ENCODE measurements at regions not wholly inside any gene's neighbourhood (a gene's known extent, or its start where the extent isn't known, plus 50 kb on each side); places are given as distances from the start of the nearest gene placed in this dataset.

- Histone ChIP-seq H3K36me3 (no peaks in the 10 kb centered on the region), H3K4me1 (no peaks in the 10 kb centered on the region), H3K4me3 (no peak overlapping the region), H3K9me3 (no peaks in the 10 kb centered on the region), H3K27me3 (no peaks in the 10 kb centered on the region), H3K27ac (no peak overlapping the region)
- TF ChIP-seq POLR2A (IDR thresholded peaks at IDR 0.05) (no peak), CTCF (IDR thresholded peaks at IDR 0.05 in 4 of 5, conservative IDR thresholded peaks at IDR 0.05 in 1 of 5) (no peak)
- ATAC-seq = no peak
- no peak for DNase-seq
- in situ Hi-C loops (cut with MboI; ENCODE audit: low sequenced_read_pairs in 4 of 4) = no loop called here
- intact Hi-C loops (cut with DNase I; ENCODE audit: low total_unique reads) = no loop called here
These were observed 141.1 kb downstream of the MRM1 start for GRCh38 chr17:36742267-36743000.

- H3K4me3 ChIP-seq = no peak overlapping the region
- H3K27ac ChIP-seq = no peak overlapping the region
- ATAC-seq (no peak), DNase-seq (no peak)
- H3K9me3 ChIP-seq = no peaks in the 10 kb centered on the region
- H3K4me1 ChIP-seq = no peaks in the 10 kb centered on the region
- intact Hi-C loops (cut with DNase I; ENCODE audit: low total_unique reads) (no loop called here), in situ Hi-C loops (cut with MboI; ENCODE audit: low sequenced_read_pairs in 4 of 4) (no loop called here)
- no peaks in the 10 kb centered on the region for H3K36me3 ChIP-seq
- no peak for TF ChIP-seq CTCF (IDR thresholded peaks at IDR 0.05 in 4 of 5, conservative IDR thresholded peaks at IDR 0.05 in 1 of 5)
- no peak for TF ChIP-seq POLR2A (IDR thresholded peaks at IDR 0.05)
- H3K27me3 ChIP-seq = no peaks in the 10 kb centered on the region
These were observed 141.7 kb downstream of the MRM1 start for GRCh38 chr17:36743130-36743529.

GRCh38 chr17:36746381-36747053 lies 145.1 kb downstream of the MRM1 start:
- Histone ChIP-seq H3K9me3 (no peaks in the 10 kb centered on the region), H3K27ac (no peak overlapping the region), H3K27me3 (peaks cover 0 to 7% (median under 1%) of the 10 kb centered on the region in 3 donors), H3K4me1 (no peaks in the 10 kb centered on the region), H3K36me3 (no peaks in the 10 kb centered on the region), H3K4me3 (no peak overlapping the region)
- ATAC-seq = no peak
- in situ Hi-C loops (cut with MboI; ENCODE audit: low sequenced_read_pairs in 4 of 4) = no loop called here
- TF ChIP-seq POLR2A (IDR thresholded peaks at IDR 0.05) (no peak), CTCF (IDR thresholded peaks at IDR 0.05 in 4 of 5, conservative IDR thresholded peaks at IDR 0.05 in 1 of 5) (no peak)
- intact Hi-C loops (cut with DNase I; ENCODE audit: low total_unique reads) = no loop called here
- no peak for DNase-seq

GRCh38 chr17:36747861-36748260 lies 146.5 kb downstream of the MRM1 start:
- in situ Hi-C loops (cut with MboI; ENCODE audit: low sequenced_read_pairs in 4 of 4) (no loop called here), intact Hi-C loops (cut with DNase I; ENCODE audit: low total_unique reads) (no loop called here)
- Histone ChIP-seq H3K9me3 (no peaks in the 10 kb centered on the region), H3K36me3 (no peaks in the 10 kb centered on the region), H3K4me3 (no peak overlapping the region), H3K4me1 (no peaks in the 10 kb centered on the region), H3K27ac (no peak overlapping the region), H3K27me3 (peaks cover 6 to 15% (median 8%) of the 10 kb centered on the region in 3 donors)
- no peak for ATAC-seq
- TF ChIP-seq CTCF (IDR thresholded peaks at IDR 0.05 in 4 of 5, conservative IDR thresholded peaks at IDR 0.05 in 1 of 5) (no peak), POLR2A (IDR thresholded peaks at IDR 0.05) (no peak)
- DNase-seq = no peak
